Esophagus squamous epithelium (tissue), 5 donors: ENCODE measurements at regions not wholly inside any gene's neighbourhood (a gene's known extent, or its start where the extent isn't known, plus 50 kb on each side); places are given as distances from the start of the nearest gene placed in this dataset.

Experiments
- DNase-seq: peaks from one replicate; lab custom pipeline; 2025; lab: John Stamatoyannopoulos, UW
- H3K27ac ChIP-seq, 4 donors: fragments of 200-600 bp; sonication (generic); one replicate each; pipeline ENCODE4 v1.5.1; 2016 to 2019; ENCODE audit warnings: mild to moderate bottlenecking in 1 of 4
- H3K27me3 ChIP-seq, 4 donors: fragments of 200-600 bp; sonication (generic); 1 replicate in 3 of 4; 2 replicates in 1 of 4; pipeline versions ENCODE4 v1.5.1 to v1.6.0; 2017 to 2021; ENCODE audit warnings: antibody characterized with exemption in 1 of 4
- H3K36me3 ChIP-seq, 3 donors: fragments of 200-600 bp; sonication (generic); one replicate each; pipeline ENCODE4 v1.5.1; 2016 to 2019
- H3K4me1 ChIP-seq, 3 donors: fragments of 200-600 bp; sonication (generic); one replicate each; pipeline ENCODE4 v1.5.1; 2017 to 2019
- H3K4me3 ChIP-seq, 4 donors: fragments of 200-600 bp; sonication (generic); 1 replicate in 3 of 4; 2 replicates in 1 of 4; pipeline ENCODE4 v1.5.1; 2016 to 2019; ENCODE audit warnings: mild to moderate bottlenecking in 2 of 4, moderate library complexity in 1 of 4
- H3K9me3 ChIP-seq, 3 donors: fragments of 200-600 bp; sonication (generic); one replicate each; pipeline ENCODE4 v1.5.1; 2016 to 2019
- POLR2A ChIP-seq, 4 donors: fragments of 450-650 bp; IDR thresholded peaks; one replicate each; pipeline ENCODE4 v1.6.1; 2017; ENCODE audit warnings: antibody characterized with exemption in 4 of 4, mild to moderate bottlenecking in 4 of 4, moderate library complexity in 3 of 4
- WGBS, 2 donors: methylation state at CpG; one replicate each; pipeline ENCODE4 v1.1.5; 2018; 5-methylcytosine and 5-hydroxymethylcytosine counted together
- intact Hi-C: fragments of 100-400 bp; cut with DNase I; formaldehyde crosslinking; loops from one replicate; pipeline ENCODE4 v1.15.0; 2022
- TF ChIP-seq, protein P1 (sequence below), 6 experiments: fragments of 450-650 bp in 4 of 6; fragments of 200-600 bp in 2 of 6; sonication (generic) in 2 of 6; IDR thresholded peaks; one replicate each; pipeline ENCODE4 v1.5.1; 2016 to 2019; ENCODE audit warnings: antibody characterized with exemption in 6 of 6, mild to moderate bottlenecking in 4 of 6, moderate library complexity in 4 of 6
- donor health status: DM: yes; HTN: yes; CAD: no.

DNA sequence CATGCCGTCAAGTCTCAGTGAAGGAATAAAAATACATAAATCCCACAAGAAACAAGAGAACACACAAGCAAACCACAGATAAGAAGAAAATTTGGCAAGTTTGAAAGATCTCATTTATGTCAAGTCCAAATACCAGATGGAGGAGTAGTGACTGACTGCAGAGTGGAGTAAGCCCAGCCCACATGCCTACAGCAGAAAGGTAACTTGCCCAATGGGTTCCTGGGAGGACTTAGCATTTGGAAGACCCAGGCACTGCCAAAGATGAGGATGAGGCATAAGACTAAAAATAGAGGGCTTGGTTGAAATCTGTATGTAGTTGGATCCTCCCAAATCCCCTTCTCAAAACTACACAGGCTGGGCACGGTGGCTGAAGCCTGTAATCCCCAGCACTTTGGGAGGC is 70.8 kb downstream of the ZNF648 start:
- TF ChIP-seq, protein P1, sequence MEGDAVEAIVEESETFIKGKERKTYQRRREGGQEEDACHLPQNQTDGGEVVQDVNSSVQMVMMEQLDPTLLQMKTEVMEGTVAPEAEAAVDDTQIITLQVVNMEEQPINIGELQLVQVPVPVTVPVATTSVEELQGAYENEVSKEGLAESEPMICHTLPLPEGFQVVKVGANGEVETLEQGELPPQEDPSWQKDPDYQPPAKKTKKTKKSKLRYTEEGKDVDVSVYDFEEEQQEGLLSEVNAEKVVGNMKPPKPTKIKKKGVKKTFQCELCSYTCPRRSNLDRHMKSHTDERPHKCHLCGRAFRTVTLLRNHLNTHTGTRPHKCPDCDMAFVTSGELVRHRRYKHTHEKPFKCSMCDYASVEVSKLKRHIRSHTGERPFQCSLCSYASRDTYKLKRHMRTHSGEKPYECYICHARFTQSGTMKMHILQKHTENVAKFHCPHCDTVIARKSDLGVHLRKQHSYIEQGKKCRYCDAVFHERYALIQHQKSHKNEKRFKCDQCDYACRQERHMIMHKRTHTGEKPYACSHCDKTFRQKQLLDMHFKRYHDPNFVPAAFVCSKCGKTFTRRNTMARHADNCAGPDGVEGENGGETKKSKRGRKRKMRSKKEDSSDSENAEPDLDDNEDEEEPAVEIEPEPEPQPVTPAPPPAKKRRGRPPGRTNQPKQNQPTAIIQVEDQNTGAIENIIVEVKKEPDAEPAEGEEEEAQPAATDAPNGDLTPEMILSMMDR (IDR thresholded peaks at IDR 0.05), result no peak
- TF ChIP-seq POLR2A (IDR thresholded peaks at IDR 0.05), result no peak
- H3K9me3 ChIP-seq, result no peaks in the 10 kb centered on the region

DNA sequence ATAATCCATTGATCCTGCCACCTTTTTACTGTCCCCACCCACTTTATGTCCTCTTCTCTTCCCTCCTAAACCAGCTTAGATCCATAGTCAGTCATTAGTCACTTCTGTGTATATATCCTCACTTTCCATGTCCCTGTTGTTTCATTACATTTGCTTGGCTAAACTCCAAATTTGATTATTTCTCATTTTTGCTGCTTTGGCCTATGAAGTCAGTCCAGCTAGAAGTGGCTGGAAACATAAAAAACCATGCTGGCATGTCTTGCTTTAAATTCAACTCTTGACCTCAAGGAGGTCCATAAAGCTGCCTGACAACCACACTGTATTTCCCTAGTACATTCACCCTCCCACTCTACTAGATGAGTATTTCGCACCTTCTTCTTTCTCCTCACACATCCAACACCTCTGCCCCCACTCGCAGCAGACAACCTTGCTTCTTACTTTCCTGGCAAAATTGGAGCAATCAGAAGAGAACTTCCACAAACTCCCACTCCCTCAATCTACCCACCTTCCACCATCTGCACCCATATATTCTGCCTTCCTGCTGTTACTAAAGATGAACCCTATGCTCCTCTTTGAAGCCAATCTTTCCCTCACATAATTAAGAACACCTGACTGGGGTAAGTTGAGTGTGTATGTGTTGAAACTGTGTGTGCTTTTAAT is 72.1 kb downstream of the ZNF648 start:
- intact Hi-C loops, result no loop called here
- Histone ChIP-seq H3K36me3 (no peaks in the 10 kb centered on the region), H3K27me3 (peaks cover 0 to 23% (median 0%) of the 10 kb centered on the region in 4 donors), H3K4me1 (no peaks in the 10 kb centered on the region), H3K27ac (no peak overlapping the region), H3K9me3 (no peaks in the 10 kb centered on the region), H3K4me3 (no peak overlapping the region)
- no peak for TF ChIP-seq POLR2A (IDR thresholded peaks at IDR 0.05)
- TF ChIP-seq, protein P1 (IDR thresholded peaks at IDR 0.05), result no peak
- WGBS, 2 donors, result 76 to 81% methylated on average over 2 of the region's 2 CpGs
- no peak for DNase-seq

More for the DNA sequence above, 70.8 kb downstream of the ZNF648 start:
- Histone ChIP-seq H3K4me3 (no peak overlapping the region), H3K27me3 (peaks cover 0 to 17% (median 0%) of the 10 kb centered on the region in 4 donors), H3K36me3 (no peaks in the 10 kb centered on the region), H3K27ac (no peak overlapping the region), H3K4me1 (no peaks in the 10 kb centered on the region)
- DNase-seq, result no peak
- 75 to 78% methylated on average over 2 of the region's 2 CpGs for WGBS, 2 donors
- intact Hi-C loops, result no loop called here

DNA sequence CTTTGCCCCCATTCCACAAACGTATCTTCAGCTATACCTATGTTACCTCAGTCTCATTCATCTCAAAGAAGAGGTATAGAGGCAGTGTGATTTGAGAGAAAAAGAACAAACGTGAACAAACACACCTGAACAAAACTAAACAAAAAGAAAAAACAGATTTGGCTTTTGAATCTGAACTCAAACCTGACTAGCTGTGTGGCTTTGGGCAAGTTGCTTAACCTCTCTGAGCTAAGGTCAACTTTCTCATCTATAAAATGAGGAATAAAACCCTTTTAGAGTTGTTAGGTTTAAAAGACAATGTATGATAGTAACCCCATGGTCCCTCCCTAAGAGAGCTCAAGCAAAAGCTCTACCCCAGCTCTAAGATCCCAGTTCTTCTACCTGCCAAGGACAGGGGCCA is 73.5 kb downstream of the ZNF648 start:
- Histone ChIP-seq H3K27me3 (peaks cover 0 to 23% (median 0%) of the 10 kb centered on the region in 4 donors), H3K9me3 (no peaks in the 10 kb centered on the region), H3K36me3 (no peaks in the 10 kb centered on the region), H3K27ac (no peak overlapping the region), H3K4me3 (no peak overlapping the region), H3K4me1 (no peaks in the 10 kb centered on the region)
- DNase-seq, result no peak
- 38 to 43% methylated on average over 2 of the region's 2 CpGs for WGBS, 2 donors
- no peak for TF ChIP-seq POLR2A (IDR thresholded peaks at IDR 0.05)
- TF ChIP-seq, protein P1 (IDR thresholded peaks at IDR 0.05), result no peak
- intact Hi-C loops, result no loop called here

DNA sequence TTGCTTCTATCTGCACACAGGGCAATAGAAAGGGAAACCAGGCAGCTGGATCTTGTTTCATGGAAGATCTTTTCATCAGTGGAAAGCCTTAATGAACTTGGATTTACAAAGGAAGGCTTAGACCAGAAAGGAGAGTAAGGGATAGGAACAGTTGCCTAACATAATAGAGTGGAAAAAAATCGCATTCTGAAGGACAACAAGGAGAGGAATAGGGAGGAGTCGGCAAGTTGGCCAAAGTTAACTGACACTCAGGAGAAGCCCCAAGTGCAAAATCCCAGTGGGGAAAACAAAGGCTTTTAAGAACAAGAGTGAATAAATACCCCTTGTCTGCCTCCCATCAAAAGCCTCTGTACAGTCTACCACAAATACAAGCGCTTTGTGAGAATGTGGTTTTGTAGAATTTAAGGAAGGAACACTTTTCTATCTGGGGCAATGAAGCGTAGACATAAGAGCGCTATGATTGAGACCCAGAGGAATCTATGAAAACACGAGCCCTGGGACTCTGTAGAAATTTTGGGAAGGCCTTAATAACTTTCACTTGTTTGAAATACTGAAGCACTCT is 74.1 kb downstream of the ZNF648 start:
- H3K4me3 ChIP-seq, result no peak overlapping the region
- H3K4me1 ChIP-seq, result no peaks in the 10 kb centered on the region
- no peaks in the 10 kb centered on the region for H3K36me3 ChIP-seq
- DNase-seq, result no peak
- 60 to 68% methylated on average over 6 of the region's 6 CpGs for WGBS, 2 donors
- TF ChIP-seq, protein P1 (IDR thresholded peaks at IDR 0.05), result no peak
- no peak for TF ChIP-seq POLR2A (IDR thresholded peaks at IDR 0.05)
- no peaks in the 10 kb centered on the region for H3K9me3 ChIP-seq
- H3K27me3 ChIP-seq, result peaks cover 0 to 23% (median 0%) of the 10 kb centered on the region in 4 donors
- H3K27ac ChIP-seq, result no peak overlapping the region
- intact Hi-C loops, result no loop called here

DNA sequence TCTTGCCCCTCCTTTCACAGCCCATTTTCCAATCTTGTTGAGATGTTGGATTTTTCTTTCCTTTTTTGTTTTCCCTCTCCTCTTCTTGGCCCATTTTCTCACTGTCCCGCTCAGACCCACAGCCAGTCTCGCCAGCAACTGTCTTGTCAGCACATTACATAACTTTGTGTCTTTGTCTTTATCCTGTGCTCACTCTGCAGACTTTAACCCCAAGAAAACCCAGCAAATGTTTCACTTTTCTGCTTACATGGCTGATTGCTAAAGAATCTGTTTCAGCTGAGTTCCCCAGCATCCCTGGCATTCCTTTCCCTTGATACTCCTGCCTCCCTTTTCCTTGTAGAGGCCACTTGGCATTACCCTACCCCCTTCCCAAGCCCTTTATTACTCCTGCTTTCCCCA is 74.6 kb downstream of the ZNF648 start:
- DNase-seq, result no peak
- Histone ChIP-seq H3K27ac (no peak overlapping the region), H3K4me1 (no peaks in the 10 kb centered on the region), H3K36me3 (no peaks in the 10 kb centered on the region), H3K27me3 (peaks cover 0 to 23% (median 0%) of the 10 kb centered on the region in 4 donors), H3K9me3 (no peaks in the 10 kb centered on the region), H3K4me3 (no peak overlapping the region)
- intact Hi-C loops, result no loop called here
- whole genome bisulfite sequencing, 2 donors, result 32 to 49% methylated on average over 2 of the region's 2 CpGs
- TF ChIP-seq, protein P1 (IDR thresholded peaks at IDR 0.05), result no peak
- no peak for TF ChIP-seq POLR2A (IDR thresholded peaks at IDR 0.05)
